Esophagus muscularis mucosa (tissue), 4 donors: ENCODE measurements at regions not wholly inside any gene's neighbourhood (a gene's known extent, or its start where the extent isn't known, plus 50 kb on each side); places are given as distances from the start of the nearest gene placed in this dataset.

Source experiments
- DNase-seq: peaks from one replicate; pipeline ENCODE4 v3.0.0-alpha.2; 2017; ENCODE audit errors: extremely low spot score
- H3K27ac ChIP-seq, 4 donors: fragments of 200-600 bp; sonication (generic); replicated peaks in 1 of 4; 1 replicate in 3 of 4; 2 replicates in 1 of 4; pipeline ENCODE4 v1.5.1; 2016 to 2019; ENCODE audit warnings: mild to moderate bottlenecking in 1 of 4
- H3K27me3 ChIP-seq, 4 donors: fragments of 200-600 bp; sonication (generic); one replicate each; pipeline versions ENCODE4 v1.5.1 to v1.6.0; 2016 to 2019
- H3K36me3 ChIP-seq, 4 donors: fragments of 200-600 bp; sonication (generic); one replicate each; pipeline ENCODE4 v1.5.1; 2016 to 2019
- H3K4me1 ChIP-seq, 4 donors: fragments of 200-600 bp; sonication (generic); one replicate each; pipeline ENCODE4 v1.5.1; 2016 to 2019
- H3K4me3 ChIP-seq, 4 donors: fragments of 200-600 bp; sonication (generic); 1 replicate in 2 of 4; 2 replicates in 2 of 4; pipeline ENCODE4 v1.5.1; 2016 to 2019; ENCODE audit warnings: mild to moderate bottlenecking in 4 of 4, moderate library complexity in 1 of 4
- H3K9me3 ChIP-seq, 4 donors: fragments of 200-600 bp; sonication (generic); 1 replicate in 3 of 4; 2 replicates in 1 of 4; pipeline ENCODE4 v1.5.1; 2016 to 2019
- EP300 ChIP-seq: sonication (generic); formaldehyde crosslinking; IDR thresholded peaks from one replicate; pipeline ENCODE4 v1.6.1; 2017; ENCODE audit warnings: antibody characterized with exemption
- POLR2A ChIP-seq: fragments of 450-650 bp; IDR thresholded peaks from one replicate; pipeline ENCODE4 v1.6.1; 2017; ENCODE audit warnings: antibody characterized with exemption, moderate library complexity, mild to moderate bottlenecking, low read depth
- POLR2AphosphoS5 ChIP-seq, 2 donors: sonication (generic); formaldehyde crosslinking; IDR thresholded peaks; one replicate each; pipeline ENCODE4 v1.6.1; 2017; ENCODE audit warnings: antibody characterized with exemption in 2 of 2
- WGBS: methylation state at CpG from one replicate; pipeline ENCODE4 v1.1.5; 2018; 5-methylcytosine and 5-hydroxymethylcytosine counted together
- intact Hi-C: fragments of 100-400 bp; cut with DNase I; formaldehyde crosslinking; loops from one replicate; pipeline ENCODE4 v1.15.1; 2023
- TF ChIP-seq, protein P1 (sequence below), 3 experiments: fragments of 200-600 bp in 2 of 3; fragments of 450-650 bp in 1 of 3; sonication (generic) in 2 of 3; IDR thresholded peaks; one replicate each; pipeline ENCODE4 v1.5.1; 2017 to 2019; ENCODE audit warnings: antibody characterized with exemption in 3 of 3, mild to moderate bottlenecking in 2 of 3, moderate library complexity in 1 of 3

DNA sequence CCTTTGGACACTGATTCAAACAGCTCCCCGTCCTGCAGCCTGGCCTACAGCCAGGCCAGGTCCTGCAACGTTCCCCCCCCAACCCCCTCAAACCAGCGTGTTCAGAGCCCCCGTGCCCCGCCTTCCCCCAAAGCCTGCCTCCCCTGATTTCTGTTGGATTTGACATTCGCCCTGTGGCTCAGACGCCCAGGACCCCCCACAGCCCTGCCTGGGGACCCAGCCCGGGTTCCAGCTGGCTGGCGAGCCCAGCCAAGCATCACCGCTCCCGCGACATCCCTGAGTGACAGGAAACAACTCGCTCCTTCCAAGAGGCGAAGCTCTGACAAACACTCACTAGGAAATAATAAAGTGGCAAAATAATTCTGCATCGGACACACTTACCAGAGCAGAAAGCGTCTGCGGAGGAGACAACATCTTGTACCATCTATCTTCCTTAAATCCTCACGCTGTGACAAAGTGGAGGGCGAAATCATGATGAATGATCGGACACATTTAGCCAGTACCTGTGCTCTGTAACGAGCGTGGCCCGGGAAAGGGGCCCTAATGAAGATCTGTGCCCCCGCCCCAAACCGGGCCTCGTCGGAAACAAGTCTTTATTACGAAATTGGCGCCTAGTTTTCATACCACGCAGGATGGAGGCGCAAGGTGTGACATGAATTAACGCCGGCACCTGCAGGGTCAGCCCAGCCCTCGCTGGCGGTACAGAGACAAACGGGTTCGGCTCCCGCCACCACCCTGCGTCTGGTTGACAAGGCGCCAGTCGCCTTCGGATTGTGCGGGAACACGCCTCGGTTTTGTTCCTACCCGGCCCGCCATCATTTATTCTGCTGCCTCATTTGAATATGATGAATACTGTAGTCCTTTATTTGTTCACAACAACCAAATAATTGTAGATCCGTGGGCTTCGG lies 91.0 kb upstream of the MVB12B start:
- Histone ChIP-seq H3K4me1 (no peaks in the 10 kb centered on the region), H3K36me3 (no peaks in the 10 kb centered on the region), H3K27me3 (no peaks in the 10 kb centered on the region), H3K9me3 (no peaks in the 10 kb centered on the region), H3K27ac (no peak overlapping the region), H3K4me3 (no peak overlapping the region)
- DNase-seq, result peak; percentile 88
- intact Hi-C loops, result no loop called here
- WGBS, result 89% methylated on average over 43 of the region's 49 CpGs
- TF ChIP-seq POLR2A (no peak), POLR2AphosphoS5 (IDR thresholded peaks at IDR 0.05) (no peak), EP300 (no peak)
- TF ChIP-seq, protein P1, sequence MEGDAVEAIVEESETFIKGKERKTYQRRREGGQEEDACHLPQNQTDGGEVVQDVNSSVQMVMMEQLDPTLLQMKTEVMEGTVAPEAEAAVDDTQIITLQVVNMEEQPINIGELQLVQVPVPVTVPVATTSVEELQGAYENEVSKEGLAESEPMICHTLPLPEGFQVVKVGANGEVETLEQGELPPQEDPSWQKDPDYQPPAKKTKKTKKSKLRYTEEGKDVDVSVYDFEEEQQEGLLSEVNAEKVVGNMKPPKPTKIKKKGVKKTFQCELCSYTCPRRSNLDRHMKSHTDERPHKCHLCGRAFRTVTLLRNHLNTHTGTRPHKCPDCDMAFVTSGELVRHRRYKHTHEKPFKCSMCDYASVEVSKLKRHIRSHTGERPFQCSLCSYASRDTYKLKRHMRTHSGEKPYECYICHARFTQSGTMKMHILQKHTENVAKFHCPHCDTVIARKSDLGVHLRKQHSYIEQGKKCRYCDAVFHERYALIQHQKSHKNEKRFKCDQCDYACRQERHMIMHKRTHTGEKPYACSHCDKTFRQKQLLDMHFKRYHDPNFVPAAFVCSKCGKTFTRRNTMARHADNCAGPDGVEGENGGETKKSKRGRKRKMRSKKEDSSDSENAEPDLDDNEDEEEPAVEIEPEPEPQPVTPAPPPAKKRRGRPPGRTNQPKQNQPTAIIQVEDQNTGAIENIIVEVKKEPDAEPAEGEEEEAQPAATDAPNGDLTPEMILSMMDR (IDR thresholded peaks at IDR 0.05), result no peak

DNA sequence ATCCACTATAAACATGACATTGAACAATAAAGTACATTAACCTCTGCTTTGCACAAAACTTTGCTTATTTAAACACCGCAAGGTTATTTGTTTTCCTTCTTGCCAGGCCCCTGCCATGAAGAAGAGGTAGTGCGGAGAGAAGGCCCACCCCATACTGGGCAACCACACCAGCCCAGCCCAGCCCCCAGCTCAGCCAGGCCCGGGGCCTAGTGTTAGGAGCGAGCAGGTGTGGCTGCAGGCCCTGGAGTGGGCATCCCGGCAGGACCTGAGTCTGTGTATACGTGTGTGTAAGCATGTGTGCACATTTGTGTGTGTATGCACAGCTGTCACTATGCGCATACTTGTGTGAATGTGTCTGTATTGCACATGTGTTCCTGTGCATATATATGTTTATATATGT lies 90.4 kb upstream of the MVB12B start:
- no peaks in the 10 kb centered on the region for H3K9me3 ChIP-seq
- DNase-seq, result peak; percentile 86
- H3K36me3 ChIP-seq, result no peaks in the 10 kb centered on the region
- H3K4me3 ChIP-seq, result no peak overlapping the region
- no peak overlapping the region for H3K27ac ChIP-seq
- no peaks in the 10 kb centered on the region for H3K27me3 ChIP-seq
- 91% methylated on average over 7 of the region's 7 CpGs for WGBS
- no peak for TF ChIP-seq POLR2AphosphoS5 (IDR thresholded peaks at IDR 0.05)
- H3K4me1 ChIP-seq, result no peaks in the 10 kb centered on the region
- intact Hi-C loops, result no loop called here

DNA sequence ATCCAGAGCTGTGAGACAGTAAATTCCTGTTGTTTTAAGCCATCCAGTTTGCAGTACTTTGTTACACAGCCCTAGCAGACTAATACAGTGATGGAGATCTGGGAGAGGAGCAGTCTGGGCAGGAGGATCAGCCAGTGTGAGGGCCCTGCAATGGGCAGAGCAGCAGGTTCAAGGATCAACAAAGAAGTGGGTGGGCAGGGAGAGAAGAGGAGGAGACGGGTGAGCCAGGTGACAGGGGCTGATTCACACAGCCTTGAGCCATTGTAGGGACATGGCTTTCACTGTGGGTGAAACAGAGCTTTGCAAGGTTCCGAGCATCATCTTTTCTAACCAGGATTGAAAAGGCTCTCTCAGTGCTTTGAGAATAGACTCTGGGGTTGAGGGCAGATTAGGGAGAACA lies 88.2 kb upstream of the MVB12B start:
- 92% methylated on average over 2 of the region's 2 CpGs for WGBS
- intact Hi-C loops, result no loop called here
- Histone ChIP-seq H3K27ac (no peak overlapping the region), H3K27me3 (no peaks in the 10 kb centered on the region), H3K9me3 (peaks cover 0 to 7% (median 2%) of the 10 kb centered on the region in 4 donors), H3K36me3 (no peaks in the 10 kb centered on the region), H3K4me3 (no peak overlapping the region), H3K4me1 (no peaks in the 10 kb centered on the region)
- TF ChIP-seq, protein P1 (IDR thresholded peaks at IDR 0.05), result no peak
- TF ChIP-seq POLR2A, result no peak
- no peak for TF ChIP-seq EP300
- TF ChIP-seq POLR2AphosphoS5 (IDR thresholded peaks at IDR 0.05), result no peak
- DNase-seq, result peak; percentile 72

DNA sequence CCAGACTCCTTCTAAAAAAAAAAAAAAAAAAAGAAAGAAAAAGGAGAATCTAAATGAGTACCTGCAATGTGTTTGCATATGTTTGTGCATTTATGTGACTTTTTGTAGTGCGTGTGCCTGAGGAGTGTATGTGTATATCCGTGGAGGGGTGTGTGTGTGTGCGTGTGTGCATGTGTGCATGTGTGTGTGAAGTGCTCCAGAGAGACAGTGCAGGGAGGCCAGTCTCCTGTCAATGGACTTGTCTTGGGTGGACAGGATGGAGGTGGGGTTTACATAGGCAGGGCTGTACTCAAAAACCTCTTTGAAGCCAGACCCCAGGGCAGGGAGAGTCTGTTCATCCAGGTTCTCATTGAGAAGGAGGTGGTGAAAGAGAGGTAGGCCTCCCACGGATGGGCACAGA lies 87.1 kb upstream of the MVB12B start:
- H3K4me3 ChIP-seq, result no peak overlapping the region
- intact Hi-C loops, result no loop called here

DNA sequence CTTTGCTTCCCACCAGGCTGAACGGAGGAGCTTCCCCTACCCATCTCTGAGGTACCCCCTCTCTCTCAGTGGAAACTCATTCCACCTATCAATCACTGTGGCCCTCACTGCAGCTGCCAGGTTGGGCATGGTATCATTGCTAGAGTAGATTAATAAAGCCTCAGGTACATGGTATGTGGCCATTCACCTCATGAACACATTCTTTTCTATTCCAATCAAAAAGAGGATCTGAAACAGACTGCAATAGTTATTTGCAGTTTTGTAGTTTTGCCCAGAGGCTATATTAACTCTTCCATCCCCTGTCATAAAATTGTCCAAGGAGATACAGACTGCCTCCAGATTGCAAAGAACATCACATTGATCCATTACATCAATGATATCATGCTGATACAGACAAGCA lies 85.8 kb upstream of the MVB12B start:
- H3K9me3 ChIP-seq, result peaks cover 0 to 19% (median 7%) of the 10 kb centered on the region in 4 donors
- intact Hi-C loops, result no loop called here
- TF ChIP-seq POLR2A (no peak), EP300 (no peak), POLR2AphosphoS5 (IDR thresholded peaks at IDR 0.05) (no peak)
- TF ChIP-seq, protein P1 (IDR thresholded peaks at IDR 0.05), result no peak
- peak; percentile 47 for DNase-seq
- H3K27ac ChIP-seq, result no peak overlapping the region
- no peaks in the 10 kb centered on the region for H3K27me3 ChIP-seq
- no peak overlapping the region for H3K4me3 ChIP-seq
- WGBS, result 41% methylated on average over 1 of the region's 1 CpG
- H3K36me3 ChIP-seq, result no peaks in the 10 kb centered on the region
- no peaks in the 10 kb centered on the region for H3K4me1 ChIP-seq

More for the DNA sequence above, 87.1 kb upstream of the MVB12B start:
- H3K4me1 ChIP-seq, result no peaks in the 10 kb centered on the region
- 94% methylated on average over 4 of the region's 4 CpGs for WGBS
- no peak for TF ChIP-seq POLR2AphosphoS5 (IDR thresholded peaks at IDR 0.05)
- no peak for TF ChIP-seq EP300
- no peak for TF ChIP-seq POLR2A
- TF ChIP-seq, protein P1 (IDR thresholded peaks at IDR 0.05), result no peak
- no peak overlapping the region for H3K27ac ChIP-seq
- H3K9me3 ChIP-seq, result peaks cover 0 to 13% (median 6%) of the 10 kb centered on the region in 4 donors
- H3K27me3 ChIP-seq, result no peaks in the 10 kb centered on the region
- peak; percentile 64 for DNase-seq
- no peaks in the 10 kb centered on the region for H3K36me3 ChIP-seq
